Gastroesophageal sphincter (tissue), 4 donors: ENCODE measurements at regions not wholly inside any gene's neighbourhood (a gene's known extent, or its start where the extent isn't known, plus 50 kb on each side); places are given as distances from the start of the nearest gene placed in this dataset.

ENCODE experiments used
- ATAC-seq: fragments of 150-250 bp; one replicate; pipeline ENCODE4 v1.9.1; 2016; ENCODE audit warnings: mild to moderate bottlenecking, moderate library complexity
- H3K27ac ChIP-seq, 4 donors: fragments of 200-600 bp; sonication (generic) in 3 of 4; 1 replicate in 3 of 4; 2 replicates in 1 of 4; pipeline ENCODE4 v1.5.1; 2016 to 2019
- H3K27me3 ChIP-seq: fragments of 200-600 bp; sonication (generic); one replicate; pipeline ENCODE4 v1.5.1; 2019
- H3K36me3 ChIP-seq, 2 donors: fragments of 200-600 bp; sonication (generic); one replicate each; pipeline ENCODE4 v1.5.1; 2019; ENCODE audit warnings: control low read depth in 1 of 2
- H3K4me1 ChIP-seq, 3 donors: fragments of 200-600 bp; sonication (generic); 1 replicate in 2 of 3; 2 replicates in 1 of 3; pipeline ENCODE4 v1.5.1; 2016 to 2019; ENCODE audit warnings: control low read depth in 2 of 3
- H3K4me3 ChIP-seq, 2 donors: fragments of 200-600 bp; sonication (generic); one replicate each; pipeline ENCODE4 v1.5.1; 2019; ENCODE audit warnings: mild to moderate bottlenecking in 1 of 2, moderate library complexity in 1 of 2
- H3K9me3 ChIP-seq, 3 donors: fragments of 200-600 bp; sonication (generic); one replicate each; pipeline ENCODE4 v1.5.1; 2017 to 2019; ENCODE audit warnings: control low read depth in 2 of 3
- CTCF ChIP-seq, 4 experiments: fragments of 200-600 bp in 2 of 4; fragments of 450-650 bp in 2 of 4; sonication (generic) in 1 of 4; IDR thresholded peaks; one replicate each; pipeline ENCODE4 v1.5.1; 2017 to 2019; ENCODE audit warnings: antibody characterized with exemption in 4 of 4, mild to moderate bottlenecking in 2 of 4, moderate library complexity in 2 of 4
- EP300 ChIP-seq: sonication (generic); formaldehyde crosslinking; IDR thresholded peaks from one replicate; pipeline ENCODE4 v1.6.1; 2017; ENCODE audit warnings: antibody characterized with exemption, mild to moderate bottlenecking
- POLR2A ChIP-seq, 2 donors: fragments of 450-650 bp; IDR thresholded peaks; one replicate each; pipeline ENCODE4 v1.6.1; 2017; ENCODE audit warnings: antibody characterized with exemption in 2 of 2, mild to moderate bottlenecking in 2 of 2, moderate library complexity in 1 of 2
- POLR2AphosphoS5 ChIP-seq: sonication (generic); formaldehyde crosslinking; IDR thresholded peaks from one replicate; pipeline ENCODE4 v1.6.1; 2017; ENCODE audit warnings: antibody characterized with exemption
- WGBS, 2 donors: methylation state at CpG; one replicate each; pipeline ENCODE4 v1.1.5; 2018; ENCODE audit warnings: low coverage in 1 of 2; 5-methylcytosine and 5-hydroxymethylcytosine counted together

DNA sequence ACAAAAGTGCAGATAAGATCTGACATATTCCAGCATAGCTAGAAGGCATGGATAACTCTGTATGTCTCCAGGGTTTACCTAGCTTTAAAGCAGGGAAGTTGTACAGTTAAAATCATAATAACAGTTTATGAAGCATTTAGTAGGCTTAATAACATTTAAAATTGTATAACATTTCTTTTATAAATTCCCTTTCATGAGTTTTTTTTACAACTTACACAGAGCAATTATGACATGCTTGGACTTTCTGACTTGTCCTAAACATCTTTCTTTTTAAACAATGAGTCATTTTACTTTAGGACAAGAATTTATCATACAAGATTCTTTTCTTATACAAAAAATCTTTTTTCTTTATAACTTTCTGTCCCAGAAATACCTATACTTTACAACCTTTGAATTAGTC lies 408.5 kb upstream of the NEGR1 start:
- no peaks in the 10 kb centered on the region for H3K36me3 ChIP-seq
- no peaks in the 10 kb centered on the region for H3K4me1 ChIP-seq
- peaks cover 0 to 16% (median 0%) of the 10 kb centered on the region in 3 donors for H3K9me3 ChIP-seq
- H3K27me3 ChIP-seq = no peaks in the 10 kb centered on the region
- TF ChIP-seq POLR2AphosphoS5 (no peak), CTCF (IDR thresholded peaks at IDR 0.05) (no peak), EP300 (no peak), POLR2A (IDR thresholded peaks at IDR 0.05) (no peak)
- ATAC-seq = no peak
- H3K4me3 ChIP-seq = no peak overlapping the region
- no peak overlapping the region for H3K27ac ChIP-seq

GRCh38 chr1:72678683-72679082 lies 396.3 kb upstream of the NEGR1 start:
- ATAC-seq = no peak
- Histone ChIP-seq H3K27me3 (no peaks in the 10 kb centered on the region), H3K27ac (no peak overlapping the region), H3K9me3 (no peaks in the 10 kb centered on the region), H3K4me1 (no peaks in the 10 kb centered on the region), H3K4me3 (no peak overlapping the region), H3K36me3 (no peaks in the 10 kb centered on the region)
- no peak for TF ChIP-seq POLR2AphosphoS5
- TF ChIP-seq POLR2A (IDR thresholded peaks at IDR 0.05) = no peak
- TF ChIP-seq CTCF (IDR thresholded peaks at IDR 0.05) = no peak
- TF ChIP-seq EP300 = no peak
- 44 to 46% methylated on average over 4 of the region's 4 CpGs for WGBS, 2 donors

GRCh38 chr1:72670902-72671301 lies 388.6 kb upstream of the NEGR1 start:
- no peak for TF ChIP-seq POLR2AphosphoS5
- TF ChIP-seq EP300 = no peak
- no peak for TF ChIP-seq POLR2A (IDR thresholded peaks at IDR 0.05)
- no peak for TF ChIP-seq CTCF (IDR thresholded peaks at IDR 0.05)
- WGBS, 2 donors = 85 to 100% methylated on average over 2 of the region's 2 CpGs
- H3K4me1 ChIP-seq = no peaks in the 10 kb centered on the region
- H3K27me3 ChIP-seq = no peaks in the 10 kb centered on the region
- ATAC-seq = no peak
- no peaks in the 10 kb centered on the region for H3K36me3 ChIP-seq
- H3K9me3 ChIP-seq = no peaks in the 10 kb centered on the region
- H3K27ac ChIP-seq = no peak overlapping the region
- H3K4me3 ChIP-seq = no peak overlapping the region

DNA sequence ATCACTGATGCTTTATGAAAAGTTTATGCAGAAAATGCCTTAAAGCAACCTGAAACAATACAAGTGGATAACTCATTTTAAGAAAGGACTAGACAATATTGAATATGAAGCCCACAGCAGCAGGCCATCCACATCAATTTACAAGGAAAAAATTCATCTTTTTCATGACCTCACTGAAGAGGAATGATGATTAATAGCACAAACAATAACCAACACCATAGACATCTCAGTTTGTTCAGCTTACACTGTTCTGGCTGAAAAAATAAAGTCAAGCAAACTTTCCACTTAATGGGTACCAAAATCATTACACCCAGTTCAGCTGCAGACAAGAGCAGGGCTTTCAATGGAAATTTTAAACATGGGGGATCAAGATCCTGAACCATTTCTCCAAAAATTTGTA lies 380.6 kb upstream of the NEGR1 start:
- H3K36me3 ChIP-seq = no peaks in the 10 kb centered on the region
- no peaks in the 10 kb centered on the region for H3K27me3 ChIP-seq
- no peak overlapping the region for H3K27ac ChIP-seq
- H3K9me3 ChIP-seq = no peaks in the 10 kb centered on the region
- no peaks in the 10 kb centered on the region for H3K4me1 ChIP-seq
- ATAC-seq = no peak
- no peak for TF ChIP-seq POLR2AphosphoS5
- no peak for TF ChIP-seq EP300
- TF ChIP-seq CTCF (IDR thresholded peaks at IDR 0.05) = no peak
- no peak for TF ChIP-seq POLR2A (IDR thresholded peaks at IDR 0.05)
- no peak overlapping the region for H3K4me3 ChIP-seq

DNA sequence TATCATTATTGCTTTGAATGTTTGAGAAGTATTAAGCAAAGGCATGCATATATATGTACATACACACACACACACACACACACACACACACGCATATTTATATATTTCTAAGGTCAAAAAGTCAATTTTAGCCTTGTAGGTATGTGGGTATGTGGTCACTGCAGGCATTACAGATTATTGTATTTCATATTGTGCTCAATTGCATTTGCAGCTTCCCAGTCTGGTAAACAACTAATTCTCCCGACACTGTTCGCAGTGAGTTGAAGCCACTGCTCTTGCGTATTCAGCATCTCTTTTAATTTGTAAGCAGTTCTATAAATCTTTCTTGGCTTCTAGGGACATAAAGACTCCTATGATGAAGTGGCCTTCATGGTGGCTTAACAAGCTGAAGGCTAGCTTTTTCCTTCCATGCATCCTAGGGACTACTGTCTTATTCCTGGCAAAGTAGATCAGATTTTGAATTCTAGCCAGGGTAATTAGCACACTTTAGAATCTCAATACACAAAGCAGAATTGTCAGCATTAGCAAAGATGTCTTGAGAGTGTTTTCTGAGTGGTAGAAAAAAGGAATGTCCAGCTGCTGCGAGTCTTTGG lies 368.6 kb upstream of the NEGR1 start:
- Histone ChIP-seq H3K27ac (no peak overlapping the region), H3K4me1 (no peaks in the 10 kb centered on the region), H3K27me3 (no peaks in the 10 kb centered on the region), H3K4me3 (no peak overlapping the region), H3K9me3 (no peaks in the 10 kb centered on the region), H3K36me3 (no peaks in the 10 kb centered on the region)
- 62 to 72% methylated on average over 5 of the region's 5 CpGs for WGBS, 2 donors
- no peak for ATAC-seq
- TF ChIP-seq POLR2AphosphoS5 (no peak), CTCF (IDR thresholded peaks at IDR 0.05) (no peak), EP300 (no peak), POLR2A (IDR thresholded peaks at IDR 0.05) (no peak)
